A549 (cell line): ENCODE measurements at regions not wholly inside any gene's neighbourhood (a gene's known extent, or its start where the extent isn't known, plus 50 kb on each side); places are given as distances from the start of the nearest gene placed in this dataset.

Experiments used
- ATAC-seq, 2 experiments: fragments of 200-7000 bp in 1 of 2; fragments of >200 bp in 1 of 2; cut with Nextera tagmentation in 1 of 2; cut with Tn5 transposase in 1 of 2; 3 replicates each; pipeline versions ENCODE4 v1.8.0 to v1.9.1; 2018 to 2020; ENCODE audit warnings: mild to moderate bottlenecking in 1 of 2, moderate library complexity in 1 of 2
- CTCF ChIA-PET: fragments of 300-600 bp; sonication (Branson Sonifier 250); formaldehyde crosslinking; extraction: SDS; loops from one replicate; lab custom pipeline; 2021; ENCODE audit warnings: antibody characterized with exemption, inconsistent platforms; lab: Yijun Ruan, JAX
- POLR2A ChIA-PET: fragments of 350-600 bp; formaldehyde crosslinking; extraction: SDS; loops from one replicate; lab custom pipeline; 2021; ENCODE audit warnings: antibody characterized with exemption, inconsistent platforms; lab: Yijun Ruan, JAX
- DNase-seq, 2 experiments: peaks; one replicate each; pipeline versions ENCODE4 v3.0.0 to v3.0.0-alpha.2; 2011 to 2016; ENCODE audit warnings: low read depth in 1 of 2, low spot score in 1 of 2
- FAIRE-seq: peaks from 2 replicates; lab custom pipeline; 2011; peaks lifted over from hg19 to GRCh38; lab: Jason Lieb, UNC
- H3K27ac ChIP-seq, 2 experiments: fragments of >200 bp; sonication (Bioruptor Twin); formaldehyde crosslinking; 3 replicates each; pipeline ENCODE4 v1.5.1; 2016 to 2017
- H3K4me1 ChIP-seq: fragments of >200 bp; sonication (Bioruptor Twin); formaldehyde crosslinking; 3 replicates; pipeline ENCODE4 v1.6.1; 2016
- H3K4me2 ChIP-seq: fragments of >200 bp; sonication (Bioruptor Twin); formaldehyde crosslinking; 3 replicates; pipeline ENCODE4 v1.6.1; 2016
- H3K4me3 ChIP-seq: fragments of >200 bp; sonication (Bioruptor Twin); formaldehyde crosslinking; 3 replicates; pipeline ENCODE4 v1.5.1; 2016
- H3K9me3 ChIP-seq: fragments of >200 bp; sonication (Bioruptor Twin); formaldehyde crosslinking; 3 replicates; pipeline ENCODE4 v1.6.1; 2016
- CHD2 ChIP-seq: fragments of 150-350 bp; IDR thresholded peaks from 2 replicates; pipeline ENCODE4 v1.6.1; 2014; ENCODE audit warnings: low read length; ENCODE audit not compliant: partially characterized antibody
- CHD4 ChIP-seq: fragments of 200-600 bp; sonication (generic); IDR thresholded peaks from 2 replicates; pipeline ENCODE4 v1.6.1; 2016; ENCODE audit warnings: antibody characterized with exemption, mild to moderate bottlenecking, borderline replicate concordance
- EHF ChIP-seq: fragments of 250-450 bp; sonication (Bioruptor Pico); IDR thresholded peaks from 2 replicates; pipeline ENCODE4 v1.5.0; 2020; ENCODE audit warnings: mild to moderate bottlenecking
- EHMT2 ChIP-seq: fragments of 200-600 bp; sonication (generic); IDR thresholded peaks from 2 replicates; pipeline ENCODE4 v1.6.1; 2016; ENCODE audit warnings: antibody characterized with exemption, low read depth, mild to moderate bottlenecking, moderate library complexity
- ELK1 ChIP-seq: fragments of 150-350 bp; IDR thresholded peaks from 2 replicates; pipeline ENCODE4 v1.6.1; 2014; ENCODE audit warnings: low read depth, mild to moderate bottlenecking, low read length
- GATA3 ChIP-seq: IDR thresholded peaks from 2 replicates; pipeline ENCODE4 v1.6.1; 2012; ENCODE audit warnings: borderline replicate concordance
- HDAC2 ChIP-seq: fragments of 200-600 bp; sonication (generic); IDR thresholded peaks from 2 replicates; pipeline ENCODE4 v1.6.1; 2016
- HEYL ChIP-seq: fragments of 250-450 bp; sonication (Bioruptor Pico); IDR thresholded peaks from 2 replicates; pipeline ENCODE4 v1.8.0; 2021; ENCODE audit warnings: mild to moderate bottlenecking, moderate library complexity
- HMGXB4 ChIP-seq: fragments of 250-450 bp; sonication (Bioruptor Pico); IDR thresholded peaks from 2 replicates; pipeline ENCODE4 v1.5.0; 2021; ENCODE audit warnings: mild to moderate bottlenecking, moderate library complexity, borderline replicate concordance
- JUN ChIP-seq, 2 experiments: fragments of >200 bp; sonication (Bioruptor Twin); formaldehyde crosslinking; IDR thresholded peaks; 2 replicates in 1 of 2; 3 replicates in 1 of 2; pipeline ENCODE4 v1.6.1; 2016 to 2017
- JUNB ChIP-seq: fragments of >200 bp; sonication (Bioruptor Twin); formaldehyde crosslinking; IDR thresholded peaks from 2 replicates; pipeline ENCODE4 v1.6.1; 2016
- KDM5A ChIP-seq: fragments of 200-600 bp; sonication (generic); IDR thresholded peaks from 2 replicates; pipeline ENCODE4 v1.6.1; 2016; ENCODE audit warnings: antibody characterized with exemption, mild to moderate bottlenecking
- MAFK ChIP-seq: fragments of 450-650 bp; IDR thresholded peaks from 2 replicates; pipeline ENCODE4 v1.6.1; 2014; ENCODE audit not compliant: partially characterized antibody
- MYC ChIP-seq: IDR thresholded peaks from 2 replicates; pipeline ENCODE4 v1.6.1; 2012; ENCODE audit warnings: mild to moderate bottlenecking, inconsistent platforms, low read length, improper control_type of control experiment, borderline replicate concordance
- NFE2L2 ChIP-seq: fragments of 150-350 bp; conservative IDR thresholded peaks from 2 replicates; pipeline ENCODE4 v1.6.1; 2014; ENCODE audit warnings: low read length
- NR3C1 ChIP-seq: fragments of >200 bp; sonication (Bioruptor Twin); formaldehyde crosslinking; IDR thresholded peaks from 3 replicates; pipeline ENCODE4 v1.6.1; 2017
- PBX3 ChIP-seq: IDR thresholded peaks from 2 replicates; pipeline ENCODE4 v1.6.1; 2012
- RCOR1 ChIP-seq: fragments of 150-350 bp; IDR thresholded peaks from 2 replicates; pipeline ENCODE4 v1.6.1; 2014; ENCODE audit warnings: antibody characterized with exemption, low read length, low read depth
- REST ChIP-seq: fragments of 200-600 bp; sonication (generic); IDR thresholded peaks from 2 replicates; pipeline ENCODE4 v1.6.1; 2016; ENCODE audit warnings: antibody characterized with exemption, mild to moderate bottlenecking, moderate library complexity
- SMC3 ChIP-seq: fragments of >200 bp; sonication (Bioruptor Twin); formaldehyde crosslinking; IDR thresholded peaks from 3 replicates; pipeline ENCODE4 v1.6.1; 2018; ENCODE audit warnings: inconsistent platforms
- ZC3H11A ChIP-seq: fragments of 450-650 bp; IDR thresholded peaks from 2 replicates; pipeline ENCODE4 v1.6.1; 2014; ENCODE audit warnings: antibody characterized with exemption, mild to moderate bottlenecking
- ZFP36 ChIP-seq: fragments of 450-650 bp; IDR thresholded peaks from 2 replicates; pipeline ENCODE4 v1.6.1; 2014; ENCODE audit warnings: borderline replicate concordance; ENCODE audit not compliant: partially characterized antibody
- ZSCAN20 ChIP-seq: fragments of 250-450 bp; sonication (Bioruptor Pico); IDR thresholded peaks from 2 replicates; pipeline ENCODE4 v1.8.0; 2022; ENCODE audit warnings: mild to moderate bottlenecking, moderate library complexity
- WGBS: methylation state at CpG from one replicate; pipeline ENCODE4 v1.1.6; 2017; ENCODE audit errors: missing lambda C conversion rate; 5-methylcytosine and 5-hydroxymethylcytosine counted together
- TF ChIP-seq, protein P1 (sequence below): fragments of >200 bp; sonication (Bioruptor Twin); formaldehyde crosslinking; IDR thresholded peaks from 3 replicates; pipeline ENCODE4 v1.5.1; 2016

DNA sequence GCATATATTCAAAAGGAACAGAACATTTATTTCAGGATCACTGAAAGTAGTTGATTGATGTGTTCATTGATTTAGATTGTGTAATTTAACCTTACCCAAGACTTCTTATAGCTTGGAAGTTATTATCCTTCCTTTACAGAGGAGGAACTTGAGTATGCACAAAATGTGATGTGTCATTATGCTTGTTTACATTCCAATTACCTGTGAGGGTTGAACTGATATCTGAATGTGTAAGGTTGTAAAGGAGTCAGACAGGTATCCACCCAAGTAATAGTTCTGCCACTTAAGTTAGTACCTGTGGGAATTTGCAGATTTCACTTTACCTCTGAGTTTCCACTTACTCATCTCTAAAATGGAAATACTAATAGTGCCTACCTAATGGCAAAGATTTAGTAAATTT is 668.2 kb downstream of the DOK5 start:
- no peak for DNase-seq
- TF ChIP-seq JUN (IDR thresholded peaks at IDR 0.05) (no peak), SMC3 (no peak), PBX3 (no peak), ZFP36 (no peak), NFE2L2 (no peak), MAFK (no peak), MYC (no peak), CHD2 (no peak), GATA3 (no peak), ZC3H11A (no peak), ELK1 (no peak), NR3C1 (no peak), CHD4 (no peak), REST (no peak), HEYL (CRISPR knock-in tag) (no peak), JUNB (no peak)
- TF ChIP-seq, protein P1, sequence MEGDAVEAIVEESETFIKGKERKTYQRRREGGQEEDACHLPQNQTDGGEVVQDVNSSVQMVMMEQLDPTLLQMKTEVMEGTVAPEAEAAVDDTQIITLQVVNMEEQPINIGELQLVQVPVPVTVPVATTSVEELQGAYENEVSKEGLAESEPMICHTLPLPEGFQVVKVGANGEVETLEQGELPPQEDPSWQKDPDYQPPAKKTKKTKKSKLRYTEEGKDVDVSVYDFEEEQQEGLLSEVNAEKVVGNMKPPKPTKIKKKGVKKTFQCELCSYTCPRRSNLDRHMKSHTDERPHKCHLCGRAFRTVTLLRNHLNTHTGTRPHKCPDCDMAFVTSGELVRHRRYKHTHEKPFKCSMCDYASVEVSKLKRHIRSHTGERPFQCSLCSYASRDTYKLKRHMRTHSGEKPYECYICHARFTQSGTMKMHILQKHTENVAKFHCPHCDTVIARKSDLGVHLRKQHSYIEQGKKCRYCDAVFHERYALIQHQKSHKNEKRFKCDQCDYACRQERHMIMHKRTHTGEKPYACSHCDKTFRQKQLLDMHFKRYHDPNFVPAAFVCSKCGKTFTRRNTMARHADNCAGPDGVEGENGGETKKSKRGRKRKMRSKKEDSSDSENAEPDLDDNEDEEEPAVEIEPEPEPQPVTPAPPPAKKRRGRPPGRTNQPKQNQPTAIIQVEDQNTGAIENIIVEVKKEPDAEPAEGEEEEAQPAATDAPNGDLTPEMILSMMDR = no peak
- TF ChIP-seq, all 56 proteins: peak for 0
- no peak overlapping the region for H3K27ac ChIP-seq
- H3K9me3 ChIP-seq = no peaks in the 10 kb centered on the region
- no peak for ATAC-seq
- no peak overlapping the region for H3K4me2 ChIP-seq
- FAIRE-seq = no peak
- CTCF ChIA-PET = no interaction called here
- POLR2A ChIA-PET = no interaction called here
- H3K4me1 ChIP-seq = no peaks in the 10 kb centered on the region
- no peak overlapping the region for H3K4me3 ChIP-seq

DNA sequence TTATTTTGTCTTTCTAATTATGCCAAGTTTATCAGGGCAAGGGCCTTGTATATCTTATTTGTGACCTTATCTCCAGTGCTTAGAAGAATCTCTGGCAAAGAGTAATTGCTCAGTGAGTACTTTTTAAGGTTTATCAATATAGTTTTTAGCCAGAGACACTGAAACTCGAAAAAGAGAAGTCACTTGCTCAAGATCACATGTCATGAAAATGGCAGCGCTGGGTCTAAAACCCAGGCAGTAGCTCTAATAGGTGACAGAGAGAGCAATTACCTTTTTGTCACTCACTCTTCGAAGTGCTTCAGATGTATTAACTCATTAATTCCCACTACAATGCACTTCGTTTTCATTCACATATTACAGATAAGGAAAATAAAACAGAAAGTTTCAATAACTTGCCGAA is 667.5 kb downstream of the DOK5 start:
- TF ChIP-seq CHD4 = no peak
- no peak for TF ChIP-seq EHF
- no peak for TF ChIP-seq EHMT2
- no peak for TF ChIP-seq RCOR1
- no peak for TF ChIP-seq KDM5A
- no peak for TF ChIP-seq HMGXB4 (CRISPR knock-in tag)
- no peak for TF ChIP-seq CHD2
- TF ChIP-seq HDAC2 = no peak
- TF ChIP-seq ZSCAN20 = no peak
- no peak for TF ChIP-seq ZFP36
- no peaks in the 10 kb centered on the region for H3K9me3 ChIP-seq
- POLR2A ChIA-PET = no interaction called here
- 21% methylated on average over 5 of the region's 5 CpGs for WGBS
- CTCF ChIA-PET = no interaction called here
- FAIRE-seq = no peak
- no peak for DNase-seq
- no peak overlapping the region for H3K4me3 ChIP-seq
- H3K4me1 ChIP-seq = no peaks in the 10 kb centered on the region
- no peak for ATAC-seq
- H3K4me2 ChIP-seq = no peak overlapping the region
- H3K27ac ChIP-seq = no peak overlapping the region
